ENCODE measurements at regions not wholly inside any gene's neighbourhood (a gene's known extent, or its start where the extent isn't known, plus 50 kb on each side); places are given as distances from the start of the nearest gene placed in this dataset.
"Not testable (repeated sequence)": the region's sequence is repeated elsewhere in the genome, so short reads cannot be mapped to it uniquely, and the experiment has no call there.

GRCh38 chr6:48951917-48952316, 511.1 kb downstream of the MMUT start:
- no peaks in the 10 kb centered on the region for H3K9me3 ChIP-seq
- TF ChIP-seq CTCF (IDR thresholded peaks at IDR 0.05), result no peak
- no peaks in the 10 kb centered on the region for H3K36me3 ChIP-seq
- no peak overlapping the region for H3K4me3 ChIP-seq
- H3K27me3 ChIP-seq, result no peaks in the 10 kb centered on the region
- DNase-seq, result no peak
- intact Hi-C loops (cut with DNase I), result no loop called here
- ATAC-seq, result no peak
- no peaks in the 10 kb centered on the region for H3K4me1 ChIP-seq
- H3K27ac ChIP-seq, result no peak overlapping the region

- H3K27me3 ChIP-seq; H3K4me3 ChIP-seq; H3K4me1 ChIP-seq; H3K27ac ChIP-seq; H3K36me3 ChIP-seq; intact Hi-C loops (cut with DNase I); ATAC-seq; DNase-seq; H3K9me3 ChIP-seq: not testable (repeated sequence)
These were observed 518.8 kb downstream of the MMUT start for GRCh38 chr6:48944276-48944675.

- no peak for TF ChIP-seq CTCF (IDR thresholded peaks at IDR 0.05)
- Histone ChIP-seq H3K4me3 (no peak overlapping the region), H3K27me3 (no peaks in the 10 kb centered on the region), H3K36me3 (no peaks in the 10 kb centered on the region), H3K9me3 (no peaks in the 10 kb centered on the region), H3K4me1 (no peaks in the 10 kb centered on the region), H3K27ac (no peak overlapping the region)
- DNase-seq (no peak), ATAC-seq (no peak)
- intact Hi-C loops (cut with DNase I), result no loop called here
These were observed 529.9 kb downstream of the MMUT start for GRCh38 chr6:48933136-48933535.

- intact Hi-C loops (cut with DNase I), result no loop called here
- no peak for DNase-seq
- H3K27me3 ChIP-seq, result no peaks in the 10 kb centered on the region
- no peak for TF ChIP-seq CTCF (IDR thresholded peaks at IDR 0.05)
- H3K36me3 ChIP-seq, result no peaks in the 10 kb centered on the region
- H3K27ac ChIP-seq, result no peak overlapping the region
- no peak overlapping the region for H3K4me3 ChIP-seq
- H3K4me1 ChIP-seq, result no peaks in the 10 kb centered on the region
- no peak for ATAC-seq
- no peaks in the 10 kb centered on the region for H3K9me3 ChIP-seq
These were observed 534.1 kb downstream of the MMUT start for GRCh38 chr6:48928937-48929336.

- H3K4me3 ChIP-seq, result no peak overlapping the region
- no peaks in the 10 kb centered on the region for H3K4me1 ChIP-seq
- ATAC-seq (no peak), DNase-seq (no peak)
- no peaks in the 10 kb centered on the region for H3K36me3 ChIP-seq
- TF ChIP-seq CTCF (IDR thresholded peaks at IDR 0.05), result no peak
- H3K27ac ChIP-seq, result no peak overlapping the region
- intact Hi-C loops (cut with DNase I), result no loop called here
- no peaks in the 10 kb centered on the region for H3K27me3 ChIP-seq
- no peaks in the 10 kb centered on the region for H3K9me3 ChIP-seq
These were observed 540.2 kb downstream of the MMUT start for GRCh38 chr6:48922837-48923236.

- no peak overlapping the region for H3K4me3 ChIP-seq
- intact Hi-C loops (cut with DNase I), result no loop called here
- no peaks in the 10 kb centered on the region for H3K36me3 ChIP-seq
- no peak for TF ChIP-seq CTCF (IDR thresholded peaks at IDR 0.05)
- ATAC-seq, result no peak
- no peaks in the 10 kb centered on the region for H3K27me3 ChIP-seq
- no peaks in the 10 kb centered on the region for H3K9me3 ChIP-seq
- no peak for DNase-seq
- H3K4me1 ChIP-seq, result no peaks in the 10 kb centered on the region
- no peak overlapping the region for H3K27ac ChIP-seq
These were observed 543.5 kb downstream of the MMUT start for GRCh38 chr6:48919555-48919954.
